ENCODE measurements at regions not wholly inside any gene's neighbourhood (a gene's known extent, or its start where the extent isn't known, plus 50 kb on each side); places are given as distances from the start of the nearest gene placed in this dataset.

GRCh38 chr12:124480469-124481256 lies 86.7 kb downstream of the NCOR2 start:
- Mint-ChIP-seq H3K4me3 (no peak overlapping the region), H3K4me1 (ENCODE audit: low read depth) (peaks cover 50% of the 10 kb centered on the region), H3K27ac (no peak overlapping the region), H3K36me3 (ENCODE audit: low read depth) (peaks cover 66% of the 10 kb centered on the region), H3K9me3 (peaks cover 8% of the 10 kb centered on the region), H3K27me3 (no peaks in the 10 kb centered on the region)
- TF ChIP-seq, protein P1, sequence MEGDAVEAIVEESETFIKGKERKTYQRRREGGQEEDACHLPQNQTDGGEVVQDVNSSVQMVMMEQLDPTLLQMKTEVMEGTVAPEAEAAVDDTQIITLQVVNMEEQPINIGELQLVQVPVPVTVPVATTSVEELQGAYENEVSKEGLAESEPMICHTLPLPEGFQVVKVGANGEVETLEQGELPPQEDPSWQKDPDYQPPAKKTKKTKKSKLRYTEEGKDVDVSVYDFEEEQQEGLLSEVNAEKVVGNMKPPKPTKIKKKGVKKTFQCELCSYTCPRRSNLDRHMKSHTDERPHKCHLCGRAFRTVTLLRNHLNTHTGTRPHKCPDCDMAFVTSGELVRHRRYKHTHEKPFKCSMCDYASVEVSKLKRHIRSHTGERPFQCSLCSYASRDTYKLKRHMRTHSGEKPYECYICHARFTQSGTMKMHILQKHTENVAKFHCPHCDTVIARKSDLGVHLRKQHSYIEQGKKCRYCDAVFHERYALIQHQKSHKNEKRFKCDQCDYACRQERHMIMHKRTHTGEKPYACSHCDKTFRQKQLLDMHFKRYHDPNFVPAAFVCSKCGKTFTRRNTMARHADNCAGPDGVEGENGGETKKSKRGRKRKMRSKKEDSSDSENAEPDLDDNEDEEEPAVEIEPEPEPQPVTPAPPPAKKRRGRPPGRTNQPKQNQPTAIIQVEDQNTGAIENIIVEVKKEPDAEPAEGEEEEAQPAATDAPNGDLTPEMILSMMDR (IDR thresholded peaks at IDR 0.05) = no peak
- ATAC-seq = peak; percentile 76
- POLR2A ChIA-PET = interaction anchor here (0.8 to 1.3 kb wide), 2 partner anchors 13 to 14 kb away, joined by 3 to 4 read pairs; no protein-coding TSS in a partner anchor
- intact Hi-C loops (cut with micrococcal nuclease) = no loop called here
- CTCF ChIA-PET = interaction anchor here (1.4 kb wide), 1 partner anchor 11 kb away, joined by 3 read pairs; no protein-coding TSS in a partner anchor
- peak; percentile 86 for DNase-seq

DNA sequence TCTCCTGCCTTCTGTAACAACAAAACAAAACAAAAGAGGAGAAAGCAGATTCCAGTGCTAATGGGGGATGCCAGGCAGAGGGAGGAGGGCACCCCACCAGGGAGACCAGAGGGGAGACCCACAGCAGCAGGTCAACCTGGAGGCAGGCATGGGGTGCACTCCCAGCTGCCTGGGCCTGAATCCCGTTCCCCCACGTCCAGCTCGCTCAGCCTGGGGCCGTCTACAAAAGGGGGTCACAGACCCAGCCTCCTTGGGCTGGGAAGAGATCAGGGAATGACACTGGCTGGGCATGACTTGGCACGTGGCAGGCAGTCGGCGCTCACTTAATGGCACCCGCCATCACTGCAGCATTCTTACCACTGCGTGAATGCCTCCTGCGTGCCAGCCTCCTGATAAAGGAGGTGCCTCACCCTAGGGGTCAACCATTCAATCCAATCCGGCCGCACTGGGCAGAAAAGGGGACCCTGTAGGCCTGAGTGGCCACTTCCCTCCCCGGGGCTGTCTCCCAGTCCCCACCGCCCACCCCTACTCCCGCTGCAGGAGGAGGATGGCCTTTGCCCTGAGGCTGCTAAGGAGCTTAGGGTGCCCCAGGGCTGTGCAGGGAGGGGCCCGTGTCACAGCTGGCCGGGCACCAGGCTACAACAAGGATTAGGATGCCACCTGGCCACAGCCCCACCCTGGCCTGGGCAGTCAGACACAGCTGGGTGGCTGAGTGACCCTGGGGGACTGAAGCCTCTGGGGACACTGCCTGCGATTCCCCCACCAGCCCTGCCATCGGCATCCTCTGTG lies 87.5 kb downstream of the NCOR2 start:
- Mint-ChIP-seq H3K9me3 (peaks cover 8% of the 10 kb centered on the region), H3K36me3 (ENCODE audit: low read depth) (peaks cover 64% of the 10 kb centered on the region), H3K4me3 (no peak overlapping the region), H3K27ac (no peak overlapping the region), H3K27me3 (no peaks in the 10 kb centered on the region), H3K4me1 (ENCODE audit: low read depth) (peaks cover 47% of the 10 kb centered on the region)
- DNase-seq = no peak
- TF ChIP-seq, protein P1 (IDR thresholded peaks at IDR 0.05) = no peak
- intact Hi-C loops (cut with micrococcal nuclease) = no loop called here
- ChIA-PET POLR2A (interaction anchor here (0.8 to 1.3 kb wide), 2 partner anchors 13 to 14 kb away, joined by 3 to 4 read pairs; no protein-coding TSS in a partner anchor), CTCF (interaction anchor here (1.4 kb wide), 1 partner anchor 10 kb away, joined by 3 read pairs; no protein-coding TSS in a partner anchor)
- no peak for ATAC-seq

DNA sequence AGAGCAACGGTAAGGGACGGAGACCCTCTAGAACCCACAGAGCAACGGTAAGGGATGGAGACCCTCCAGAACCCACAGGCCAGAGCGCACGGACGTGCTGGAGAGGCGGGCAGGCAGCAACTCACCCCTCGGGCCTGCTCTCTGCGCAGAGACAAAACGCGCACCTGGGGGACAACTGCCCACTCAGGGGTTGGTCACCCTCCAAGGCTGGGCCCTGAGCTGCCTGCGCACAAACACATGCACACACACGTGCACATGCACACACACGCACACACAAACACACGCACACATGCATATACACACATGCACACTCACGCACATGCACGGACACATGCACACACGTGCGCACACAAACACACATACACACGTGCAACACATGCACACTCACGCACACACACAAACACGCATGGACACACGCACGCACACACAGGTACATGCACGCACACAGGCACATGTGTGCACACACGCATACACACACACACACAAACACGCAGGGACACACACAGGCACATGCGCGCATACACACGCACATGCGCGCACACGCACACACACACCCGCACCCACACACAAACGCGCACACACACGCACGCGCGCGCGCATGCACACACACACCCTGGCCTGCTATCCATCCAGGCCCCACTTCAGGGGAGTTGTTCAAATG lies 88.3 kb downstream of the NCOR2 start:
- no peak for ATAC-seq
- Mint-ChIP-seq H3K27ac (no peak overlapping the region), H3K4me1 (ENCODE audit: low read depth) (peaks cover 41% of the 10 kb centered on the region), H3K4me3 (no peak overlapping the region), H3K36me3 (ENCODE audit: low read depth) (peaks cover 64% of the 10 kb centered on the region), H3K27me3 (no peaks in the 10 kb centered on the region), H3K9me3 (peaks cover 8% of the 10 kb centered on the region)
- no peak for DNase-seq
- POLR2A ChIA-PET = interaction anchor here (1.3 kb wide), 1 partner anchor 13 kb away, joined by 4 read pairs; no protein-coding TSS in a partner anchor
- CTCF ChIA-PET = interaction anchor here (1.4 kb wide), 1 partner anchor 9 kb away, joined by 3 read pairs; no protein-coding TSS in a partner anchor
- intact Hi-C loops (cut with micrococcal nuclease) = no loop called here
- TF ChIP-seq, protein P1 (IDR thresholded peaks at IDR 0.05) = no peak

DNA sequence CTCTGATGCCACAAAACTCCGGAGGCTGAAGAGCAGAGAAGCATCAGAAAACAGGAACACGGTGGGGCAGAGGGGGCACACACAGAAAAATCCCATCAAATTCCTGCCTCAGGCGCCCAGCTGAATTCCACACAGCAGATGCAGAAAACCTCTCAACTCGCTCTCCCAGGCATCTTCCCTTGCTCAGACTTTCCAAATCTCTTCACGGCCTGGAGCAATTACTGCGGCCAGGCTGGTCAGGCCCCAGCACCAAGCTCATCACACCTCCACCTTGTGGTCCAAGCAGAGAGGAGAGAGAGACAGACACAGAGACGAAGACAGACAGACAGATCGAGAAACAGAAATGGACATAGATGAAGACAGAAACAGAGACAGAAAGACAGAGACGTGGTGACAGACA lies 89.0 kb downstream of the NCOR2 start:
- no peaks in the 10 kb centered on the region for H3K27me3 Mint-ChIP-seq
- CTCF ChIA-PET = no interaction called here
- POLR2A ChIA-PET = no interaction called here

More for the DNA sequence above, 89.0 kb downstream of the NCOR2 start:
- peak overlapping the region; percentile 3 for H3K27ac Mint-ChIP-seq
- intact Hi-C loops (cut with micrococcal nuclease) = no loop called here
- H3K4me1 Mint-ChIP-seq (ENCODE audit: low read depth) = peaks cover 41% of the 10 kb centered on the region
- no peak for DNase-seq
- H3K36me3 Mint-ChIP-seq (ENCODE audit: low read depth) = peaks cover 65% of the 10 kb centered on the region
- H3K9me3 Mint-ChIP-seq = peaks cover 14% of the 10 kb centered on the region
- TF ChIP-seq, protein P1 (IDR thresholded peaks at IDR 0.05) = no peak
- H3K4me3 Mint-ChIP-seq = no peak overlapping the region
- ATAC-seq = no peak

Data from activated CD8-positive, alpha-beta T cell treated with anti-CD3 and anti-CD28 coated beads for 36 hours (primary cell).